ENCODE measurements at regions not wholly inside any gene's neighbourhood (a gene's known extent, or its start where the extent isn't known, plus 50 kb on each side); places are given as distances from the start of the nearest gene placed in this dataset.

DNA sequence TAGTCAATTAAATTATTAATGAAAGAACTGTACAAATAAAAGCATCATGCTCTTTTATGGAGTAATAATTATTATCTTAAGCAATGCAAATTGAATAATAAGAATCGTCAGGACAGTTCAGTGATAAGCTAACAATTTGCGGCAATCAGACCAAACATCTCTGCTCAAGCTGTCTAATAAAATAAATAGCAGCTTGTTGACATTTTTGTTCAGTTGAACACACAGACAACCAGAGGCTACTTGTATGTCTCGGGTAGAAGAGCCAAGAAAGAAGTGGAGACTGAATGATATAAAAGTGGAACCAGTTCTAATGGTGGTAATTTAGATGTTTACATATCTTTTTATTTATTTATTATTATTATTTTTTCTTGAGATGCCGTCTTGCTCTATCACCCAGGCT lies 57.4 kb upstream of the FOXN3 start:
- Histone ChIP-seq H3K27me3 (ENCODE audit: control insufficient read depth in 3 of 3, insufficient read depth in 3 of 3, low read depth in 1 of 3, low read length in 3 of 3) (no peaks in the 10 kb centered on the region), H3K18ac (ENCODE audit: low read length) (no peak overlapping the region), H4K8ac (ENCODE audit: low read depth, low read length) (no peak overlapping the region), H3K4me1 (ENCODE audit: control insufficient read depth in 2 of 2, insufficient read depth in 1 of 2, low read depth in 1 of 2, low read length in 2 of 2) (no peaks in the 10 kb centered on the region), H2BK15ac (ENCODE audit: low read length) (no peak overlapping the region), H3K9ac (ENCODE audit: low read depth, low read length, poor library complexity) (no peak overlapping the region), H3K79me1 (ENCODE audit: low read depth, low read length) (no peaks in the 10 kb centered on the region), H3K4me2 (ENCODE audit: insufficient read depth, low read length, poor library complexity, severe bottlenecking) (no peak overlapping the region), H3K27ac (replicated peaks; ENCODE audit: low read length) (no peak overlapping the region), H3K23ac (ENCODE audit: low read depth, low read length, poor library complexity) (no peak overlapping the region), H3K14ac (ENCODE audit: low read length) (no peak overlapping the region), H3K36me3 (replicated peaks in 1 of 2; ENCODE audit: control insufficient read depth in 2 of 2, insufficient read depth in 2 of 2, low read length in 2 of 2) (no peaks in the 10 kb centered on the region), H2AK5ac (ENCODE audit: low read depth, low read length) (no peak overlapping the region), H2BK5ac (ENCODE audit: low read length) (no peak overlapping the region), H3K4me3 (ENCODE audit: low read length in 2 of 2) (no peak overlapping the region), H2BK12ac (ENCODE audit: low read length) (no peak overlapping the region), H3K9me3 (replicated peaks in 1 of 2; ENCODE audit: control insufficient read depth in 2 of 2, insufficient read depth in 1 of 2, low read depth in 1 of 2, low read length in 2 of 2) (no peaks in the 10 kb centered on the region), H3K4ac (ENCODE audit: low read length) (no peak overlapping the region), H2AFZ (ENCODE audit: low read length) (no peak overlapping the region), H2BK120ac (ENCODE audit: low read depth, low read length) (no peak overlapping the region), H4K91ac (ENCODE audit: low read depth, low read length, poor library complexity) (no peak overlapping the region)
- DNase-seq (ENCODE audit: low spot score), result no peak
- no CpG with 5 or more reads among the region's 4 CpGs for WGBS, 2 donors (ENCODE audit: extremely low coverage in 2 of 2, insufficient read length in 2 of 2, insufficient replicate concordance in 1 of 2)

DNA sequence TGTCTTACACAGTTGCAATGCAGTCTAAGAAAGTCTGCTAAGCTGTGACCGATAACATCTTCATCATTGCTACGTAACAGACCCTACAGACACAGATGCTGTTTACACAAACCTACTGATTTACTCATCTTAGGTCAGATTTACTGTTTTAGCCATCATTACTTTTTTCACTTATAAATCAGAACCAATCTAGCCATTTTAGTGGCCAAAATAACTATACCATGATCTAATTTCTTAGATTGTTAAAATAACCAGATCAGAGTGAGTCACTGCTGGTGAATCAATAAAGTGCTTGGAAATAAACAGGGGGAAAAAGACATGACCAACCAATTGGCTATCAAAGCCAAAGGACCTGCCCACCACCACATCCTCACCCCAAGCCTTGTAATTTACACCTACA lies 57.0 kb upstream of the FOXN3 start:
- H2BK15ac ChIP-seq (ENCODE audit: low read length), result no peak overlapping the region
- H3K4me3 ChIP-seq (ENCODE audit: low read length in 2 of 2), result no peak overlapping the region
- WGBS, 2 donors (ENCODE audit: extremely low coverage in 2 of 2, insufficient read length in 2 of 2, insufficient replicate concordance in 1 of 2), result no CpG with 5 or more reads among the region's 2 CpGs
- no peak overlapping the region for H3K4ac ChIP-seq (ENCODE audit: low read length)
- H3K79me1 ChIP-seq (ENCODE audit: low read depth, low read length), result no peaks in the 10 kb centered on the region
- H3K36me3 ChIP-seq (replicated peaks in 1 of 2; ENCODE audit: control insufficient read depth in 2 of 2, insufficient read depth in 2 of 2, low read length in 2 of 2), result no peaks in the 10 kb centered on the region
- H3K27me3 ChIP-seq (ENCODE audit: control insufficient read depth in 3 of 3, insufficient read depth in 3 of 3, low read depth in 1 of 3, low read length in 3 of 3), result no peaks in the 10 kb centered on the region
- H3K27ac ChIP-seq (replicated peaks; ENCODE audit: low read length), result no peak overlapping the region
- H4K91ac ChIP-seq (ENCODE audit: low read depth, low read length, poor library complexity), result no peak overlapping the region
- no peak for DNase-seq (ENCODE audit: low spot score)
- H3K18ac ChIP-seq (ENCODE audit: low read length), result no peak overlapping the region
- no peak overlapping the region for H2AFZ ChIP-seq (ENCODE audit: low read length)
- no peak overlapping the region for H2BK12ac ChIP-seq (ENCODE audit: low read length)
- no peak overlapping the region for H2AK5ac ChIP-seq (ENCODE audit: low read depth, low read length)
- no peak overlapping the region for H3K4me2 ChIP-seq (ENCODE audit: insufficient read depth, low read length, poor library complexity, severe bottlenecking)
- H3K14ac ChIP-seq (ENCODE audit: low read length), result no peak overlapping the region
- no peak overlapping the region for H3K23ac ChIP-seq (ENCODE audit: low read depth, low read length, poor library complexity)
- H3K4me1 ChIP-seq (ENCODE audit: control insufficient read depth in 2 of 2, insufficient read depth in 1 of 2, low read depth in 1 of 2, low read length in 2 of 2), result no peaks in the 10 kb centered on the region
- H2BK120ac ChIP-seq (ENCODE audit: low read depth, low read length), result no peak overlapping the region
- no peak overlapping the region for H2BK5ac ChIP-seq (ENCODE audit: low read length)
- no peak overlapping the region for H3K9ac ChIP-seq (ENCODE audit: low read depth, low read length, poor library complexity)
- no peaks in the 10 kb centered on the region for H3K9me3 ChIP-seq (replicated peaks in 1 of 2; ENCODE audit: control insufficient read depth in 2 of 2, insufficient read depth in 1 of 2, low read depth in 1 of 2, low read length in 2 of 2)
- H4K8ac ChIP-seq (ENCODE audit: low read depth, low read length), result no peak overlapping the region

- Histone ChIP-seq H2AFZ (ENCODE audit: low read length) (no peak overlapping the region), H2BK120ac (ENCODE audit: low read depth, low read length) (no peak overlapping the region), H2BK5ac (ENCODE audit: low read length) (no peak overlapping the region), H3K4me3 (ENCODE audit: low read length in 2 of 2) (no peak overlapping the region), H2BK12ac (ENCODE audit: low read length) (no peak overlapping the region), H3K9ac (ENCODE audit: low read depth, low read length, poor library complexity) (no peak overlapping the region), H3K4ac (ENCODE audit: low read length) (no peak overlapping the region), H3K36me3 (replicated peaks in 1 of 2; ENCODE audit: control insufficient read depth in 2 of 2, insufficient read depth in 2 of 2, low read length in 2 of 2) (no peaks in the 10 kb centered on the region), H3K14ac (ENCODE audit: low read length) (no peak overlapping the region), H2AK5ac (ENCODE audit: low read depth, low read length) (no peak overlapping the region), H3K4me1 (ENCODE audit: control insufficient read depth in 2 of 2, insufficient read depth in 1 of 2, low read depth in 1 of 2, low read length in 2 of 2) (no peaks in the 10 kb centered on the region), H3K4me2 (ENCODE audit: insufficient read depth, low read length, poor library complexity, severe bottlenecking) (no peak overlapping the region), H3K9me3 (replicated peaks in 1 of 2; ENCODE audit: control insufficient read depth in 2 of 2, insufficient read depth in 1 of 2, low read depth in 1 of 2, low read length in 2 of 2) (no peaks in the 10 kb centered on the region), H2BK15ac (ENCODE audit: low read length) (no peak overlapping the region), H3K27me3 (ENCODE audit: control insufficient read depth in 3 of 3, insufficient read depth in 3 of 3, low read depth in 1 of 3, low read length in 3 of 3) (no peaks in the 10 kb centered on the region), H3K79me1 (ENCODE audit: low read depth, low read length) (no peaks in the 10 kb centered on the region), H4K8ac (ENCODE audit: low read depth, low read length) (no peak overlapping the region), H3K27ac (replicated peaks; ENCODE audit: low read length) (no peak overlapping the region), H3K18ac (ENCODE audit: low read length) (no peak overlapping the region), H4K91ac (ENCODE audit: low read depth, low read length, poor library complexity) (no peak overlapping the region), H3K23ac (ENCODE audit: low read depth, low read length, poor library complexity) (no peak overlapping the region)
- 100% methylated on average over 1 of the region's 2 CpGs; no CpG with 5 or more reads in 1 of the 2 donors for WGBS, 2 donors (ENCODE audit: extremely low coverage in 2 of 2, insufficient read length in 2 of 2, insufficient replicate concordance in 1 of 2)
- DNase-seq (ENCODE audit: low spot score), result no peak
Measured at GRCh38 chr14:89473569-89473968, 56.5 kb upstream of the FOXN3 start.

- DNase-seq (ENCODE audit: low spot score), result no peak
- no peaks in the 10 kb centered on the region for H3K79me1 ChIP-seq (ENCODE audit: low read depth, low read length)
Measured at GRCh38 chr14:89470401-89470800, 53.4 kb upstream of the FOXN3 start.

More at GRCh38 chr14:89470401-89470800, 53.4 kb upstream of the FOXN3 start:
- H3K23ac ChIP-seq (ENCODE audit: low read depth, low read length, poor library complexity), result no peak overlapping the region
- no peaks in the 10 kb centered on the region for H3K4me1 ChIP-seq (ENCODE audit: control insufficient read depth in 2 of 2, insufficient read depth in 1 of 2, low read depth in 1 of 2, low read length in 2 of 2)
- no peak overlapping the region for H2BK120ac ChIP-seq (ENCODE audit: low read depth, low read length)
- H2BK15ac ChIP-seq (ENCODE audit: low read length), result no peak overlapping the region
- no peak overlapping the region for H2AFZ ChIP-seq (ENCODE audit: low read length)
- no peak overlapping the region for H3K4ac ChIP-seq (ENCODE audit: low read length)
- H3K18ac ChIP-seq (ENCODE audit: low read length), result no peak overlapping the region
- no CpG with 5 or more reads among the region's 6 CpGs for WGBS, 2 donors (ENCODE audit: extremely low coverage in 2 of 2, insufficient read length in 2 of 2, insufficient replicate concordance in 1 of 2)
- H3K27ac ChIP-seq (replicated peaks; ENCODE audit: low read length), result no peak overlapping the region
- H2BK5ac ChIP-seq (ENCODE audit: low read length), result no peak overlapping the region
- no peak overlapping the region for H2BK12ac ChIP-seq (ENCODE audit: low read length)
- no peak overlapping the region for H4K91ac ChIP-seq (ENCODE audit: low read depth, low read length, poor library complexity)
- H3K36me3 ChIP-seq (replicated peaks in 1 of 2; ENCODE audit: control insufficient read depth in 2 of 2, insufficient read depth in 2 of 2, low read length in 2 of 2), result no peaks in the 10 kb centered on the region
- H3K9me3 ChIP-seq (replicated peaks in 1 of 2; ENCODE audit: control insufficient read depth in 2 of 2, insufficient read depth in 1 of 2, low read depth in 1 of 2, low read length in 2 of 2), result no peaks in the 10 kb centered on the region
- H3K9ac ChIP-seq (ENCODE audit: low read depth, low read length, poor library complexity), result no peak overlapping the region
- H3K4me2 ChIP-seq (ENCODE audit: insufficient read depth, low read length, poor library complexity, severe bottlenecking), result no peak overlapping the region
- H3K14ac ChIP-seq (ENCODE audit: low read length), result no peak overlapping the region
- H3K27me3 ChIP-seq (ENCODE audit: control insufficient read depth in 3 of 3, insufficient read depth in 3 of 3, low read depth in 1 of 3, low read length in 3 of 3), result no peaks in the 10 kb centered on the region
- H2AK5ac ChIP-seq (ENCODE audit: low read depth, low read length), result no peak overlapping the region
- H3K4me3 ChIP-seq (ENCODE audit: low read length in 2 of 2), result no peak overlapping the region
- no peak overlapping the region for H4K8ac ChIP-seq (ENCODE audit: low read depth, low read length)

All from neuronal stem cell (in vitro differentiated cells).